HG03442 (cell line): ENCODE measurements at regions not wholly inside any gene's neighbourhood (a gene's known extent, or its start where the extent isn't known, plus 50 kb on each side); places are given as distances from the start of the nearest gene placed in this dataset.

Source experiments
- ATAC-seq: cut with Tn5 transposase; IDR thresholded peaks from one replicate; pipeline ENCODE4 v1.9.1; 2021; ENCODE audit warnings: mild to moderate bottlenecking, moderate library complexity; ENCODE audit not compliant: unreplicated experiment

GRCh38 chr5:139733698-139734538 lies 61.7 kb upstream of the PSD2 start:
- ATAC-seq: no peak

- ATAC-seq: no peak
Observed at GRCh38 chr5:139734539-139734916, 61.1 kb upstream of the PSD2 start.

GRCh38 chr5:139738193-139739149 lies 57.1 kb upstream of the PSD2 start:
- ATAC-seq: no peak

GRCh38 chr5:139739150-139739974 lies 56.2 kb upstream of the PSD2 start:
- no peak for ATAC-seq

- ATAC-seq: no peak
Observed at GRCh38 chr5:139740138-139740991, 55.2 kb upstream of the PSD2 start.

- ATAC-seq: no peak
Observed at GRCh38 chr5:139740992-139741672, 54.5 kb upstream of the PSD2 start.

GRCh38 chr5:139741823-139742172 lies 53.8 kb upstream of the PSD2 start:
- ATAC-seq: no peak

- no peak for ATAC-seq
Observed at GRCh38 chr5:139742173-139742903, 53.3 kb upstream of the PSD2 start.

- ATAC-seq: no peak
Observed at GRCh38 chr5:139743001-139743771, 52.4 kb upstream of the PSD2 start.

GRCh38 chr5:139743804-139744203 lies 51.8 kb upstream of the PSD2 start:
- no peak for ATAC-seq

- no peak for ATAC-seq
Observed at GRCh38 chr5:139744471-139745131, 51.0 kb upstream of the PSD2 start.

GRCh38 chr5:139745132-139745799 lies 50.3 kb upstream of the PSD2 start:
- ATAC-seq: peak; percentile 26

- peak; percentile 25 for ATAC-seq
Observed at GRCh38 chr5:139745800-139746690, 49.6 kb upstream of the PSD2 start.
